ENCODE measurements at regions not wholly inside any gene's neighbourhood (a gene's known extent, or its start where the extent isn't known, plus 50 kb on each side); places are given as distances from the start of the nearest gene placed in this dataset.
"Not testable (repeated sequence)": the region's sequence is repeated elsewhere in the genome, so short reads cannot be mapped to it uniquely, and the experiment has no call there.

- not testable (repeated sequence) for TF ChIP-seq CTCF, POLR2A (IDR thresholded peaks at IDR 0.05)
Observed at GRCh38 chr22:11829426-11829825, 3698.6 kb upstream of the OR11H1 start.

Data from uterus (tissue), 2 donors.